ENCODE measurements at regions not wholly inside any gene's neighbourhood (a gene's known extent, or its start where the extent isn't known, plus 50 kb on each side); places are given as distances from the start of the nearest gene placed in this dataset.
"Not testable (repeated sequence)": the region's sequence is repeated elsewhere in the genome, so short reads cannot be mapped to it uniquely, and the experiment has no call there.

- H3K36me3 ChIP-seq = no peaks in the 10 kb centered on the region
- H3K9me3 ChIP-seq = no peaks in the 10 kb centered on the region
- no peaks in the 10 kb centered on the region for H3K27me3 ChIP-seq
- no peak overlapping the region for H3K4me3 ChIP-seq
- no peak for DNase-seq
Measured at GRCh38 chr5:68084396-68084795, 131.2 kb upstream of the PIK3R1 start.

DNA sequence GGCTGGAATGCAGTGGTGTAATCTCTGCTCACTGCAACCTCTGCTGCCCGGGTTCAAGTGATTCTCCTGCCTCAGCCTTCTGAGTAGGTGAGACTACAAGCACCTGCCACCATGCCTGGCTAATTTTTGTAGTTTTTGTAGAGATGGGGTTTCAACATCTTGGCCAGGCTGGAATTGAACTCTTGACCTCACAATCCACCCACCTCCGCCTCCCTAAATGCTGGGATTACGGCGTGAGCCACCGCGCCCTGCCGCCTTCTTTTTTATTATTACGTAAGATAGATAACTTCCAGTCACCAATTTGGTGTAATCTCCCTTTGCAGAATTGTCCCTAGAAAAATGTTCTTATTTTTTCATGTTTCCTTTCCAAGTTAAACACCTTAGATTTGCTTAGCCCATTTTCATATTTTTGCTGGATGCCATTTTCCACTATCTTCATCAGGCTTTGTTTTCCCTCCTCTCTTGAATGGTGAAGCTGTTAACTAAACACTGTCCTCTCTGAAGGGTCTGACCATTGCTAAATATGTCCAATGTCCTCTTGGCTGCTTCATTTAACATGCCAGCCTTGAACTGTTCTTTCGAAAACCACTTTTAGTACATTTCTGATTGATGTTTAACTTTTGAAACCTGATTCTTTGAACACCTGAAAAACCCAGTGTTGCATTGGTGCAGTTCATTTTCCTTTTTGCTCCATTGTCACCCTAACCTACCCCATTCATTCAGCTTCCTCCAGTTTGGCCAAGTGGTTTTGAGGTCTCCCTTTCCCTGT is 135.1 kb upstream of the PIK3R1 start:
- Histone ChIP-seq H3K27me3 (no peaks in the 10 kb centered on the region; the same call in 1 of the 2 replicates), H3K9me3 (no peaks in the 10 kb centered on the region), H3K36me3 (no peaks in the 10 kb centered on the region), H3K4me3 (no peak overlapping the region)
- no peak for DNase-seq

DNA sequence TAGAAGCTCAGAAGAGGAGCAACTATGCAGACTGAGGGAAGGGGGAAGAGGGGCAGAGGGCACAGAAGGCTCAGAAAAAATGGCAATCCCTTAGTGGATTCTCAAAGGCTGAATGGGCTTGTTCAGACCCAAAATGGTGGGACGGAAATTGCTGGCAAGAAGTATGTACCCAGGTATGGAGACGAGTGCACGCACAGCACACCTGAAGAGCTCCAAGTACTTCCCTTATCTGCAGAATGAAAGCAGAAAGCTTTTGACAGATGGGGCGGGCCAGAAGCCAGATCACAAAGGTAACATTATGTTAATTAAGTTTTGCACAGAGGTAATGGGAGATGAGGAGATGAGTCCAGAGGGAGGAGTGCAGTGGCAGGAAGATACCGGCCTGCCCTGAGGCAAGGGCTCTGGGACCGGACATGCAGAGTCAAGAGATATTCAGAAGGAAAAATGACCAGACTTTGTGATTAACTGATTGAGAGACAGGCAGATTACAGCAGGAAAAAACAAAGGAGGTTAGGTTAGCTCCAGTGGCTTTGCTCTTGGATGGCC is 138.1 kb upstream of the PIK3R1 start:
- Histone ChIP-seq H3K36me3 (no peaks in the 10 kb centered on the region), H3K4me3 (no peak overlapping the region), H3K27me3 (no peaks in the 10 kb centered on the region; the same call in 1 of the 2 replicates), H3K9me3 (no peaks in the 10 kb centered on the region)
- no peak for DNase-seq

GRCh38 chr5:68074633-68075032 is 140.9 kb upstream of the PIK3R1 start:
- no peak for DNase-seq
- no peaks in the 10 kb centered on the region for H3K36me3 ChIP-seq
- H3K27me3 ChIP-seq = no peaks in the 10 kb centered on the region; the same call in 1 of the 2 replicates
- no peak overlapping the region for H3K4me3 ChIP-seq
- no peaks in the 10 kb centered on the region for H3K9me3 ChIP-seq

GRCh38 chr5:68074048-68074632 is 141.4 kb upstream of the PIK3R1 start:
- Histone ChIP-seq H3K9me3 (no peaks in the 10 kb centered on the region), H3K4me3 (no peak overlapping the region), H3K36me3 (no peaks in the 10 kb centered on the region), H3K27me3 (no peaks in the 10 kb centered on the region; the same call in 1 of the 2 replicates)
- no peak for DNase-seq

DNA sequence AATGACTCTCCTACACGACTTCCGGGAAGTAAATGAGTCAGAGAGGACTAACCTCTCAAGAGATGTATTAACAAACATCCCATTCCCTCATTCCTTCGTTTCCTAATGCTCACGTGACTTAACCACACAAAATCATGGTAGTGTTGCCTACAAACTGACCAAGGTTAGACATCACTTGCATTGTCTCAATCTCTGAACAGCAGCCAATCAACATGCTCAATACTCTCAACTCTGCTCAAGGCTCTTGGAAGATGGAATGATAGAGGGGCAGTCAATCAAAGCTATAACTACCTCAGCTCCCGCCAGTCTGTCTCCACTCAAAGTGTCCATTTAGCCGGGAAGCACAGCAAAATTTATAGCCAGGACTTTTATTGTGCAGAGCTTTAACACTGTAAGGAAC is 143.8 kb upstream of the PIK3R1 start:
- H3K36me3 ChIP-seq = no peaks in the 10 kb centered on the region
- no peak overlapping the region for H3K4me3 ChIP-seq
- no peaks in the 10 kb centered on the region; the same call in 1 of the 2 replicates for H3K27me3 ChIP-seq
- no peaks in the 10 kb centered on the region for H3K9me3 ChIP-seq
- DNase-seq = no peak

DNA sequence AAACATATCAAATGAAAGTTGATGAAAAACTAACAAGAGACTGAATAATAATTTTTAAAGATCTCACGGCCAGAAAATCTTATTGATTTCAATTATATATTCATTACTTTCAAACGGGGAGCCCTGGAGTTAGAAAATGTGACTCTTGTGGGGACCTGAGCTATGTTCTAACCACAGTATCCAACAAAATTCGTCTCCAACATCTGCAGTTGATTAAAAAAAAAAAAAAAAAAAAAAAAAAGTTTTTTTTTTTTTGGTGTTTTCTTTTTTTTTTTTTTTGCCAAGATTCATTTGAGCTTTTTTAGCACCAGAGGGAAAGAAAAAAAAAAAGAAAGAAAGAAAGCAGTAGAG is 144.3 kb upstream of the PIK3R1 start:
- H3K36me3 ChIP-seq = no peaks in the 10 kb centered on the region
- no peak overlapping the region for H3K4me3 ChIP-seq
- no peaks in the 10 kb centered on the region for H3K9me3 ChIP-seq
- H3K27me3 ChIP-seq = no peaks in the 10 kb centered on the region; the same call in 1 of the 2 replicates
- no peak for DNase-seq

GRCh38 chr5:68070591-68071281 is 144.8 kb upstream of the PIK3R1 start:
- no peaks in the 10 kb centered on the region for H3K27me3 ChIP-seq
- no peaks in the 10 kb centered on the region for H3K36me3 ChIP-seq
- no peak overlapping the region for H3K4me3 ChIP-seq
- no peaks in the 10 kb centered on the region for H3K9me3 ChIP-seq
- DNase-seq = no peak

DNA sequence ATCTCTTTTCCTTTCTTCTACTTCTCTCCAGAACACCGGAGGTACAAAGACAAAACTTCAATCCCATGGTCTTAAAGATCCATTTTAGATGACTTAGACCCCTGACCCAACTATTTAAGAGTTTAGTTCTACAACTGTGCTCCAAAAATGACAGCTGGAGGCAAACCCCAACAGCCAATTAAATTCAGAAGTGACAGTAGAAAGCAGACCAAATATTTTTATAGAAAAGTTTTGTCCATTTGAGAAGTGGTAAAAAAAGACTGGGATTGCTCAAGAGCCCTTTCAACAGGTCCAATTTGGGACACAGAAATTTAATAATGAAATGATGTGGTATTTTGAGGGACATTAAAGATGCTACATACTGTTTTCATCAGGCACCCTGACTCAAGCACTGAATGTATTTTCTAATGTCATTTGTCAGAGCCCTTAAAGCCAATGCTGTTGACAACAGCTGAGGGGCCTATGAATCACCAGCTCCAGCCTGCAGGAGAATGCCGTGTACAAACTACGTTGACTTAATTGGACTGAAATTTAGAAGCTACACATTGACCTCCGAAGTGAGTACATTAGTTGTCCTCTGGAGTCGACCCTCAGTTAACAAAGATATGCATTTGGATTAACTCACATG is 147.5 kb upstream of the PIK3R1 start:
- Histone ChIP-seq H3K9me3 (no peaks in the 10 kb centered on the region), H3K4me3 (no peak overlapping the region), H3K27me3 (no peaks in the 10 kb centered on the region), H3K36me3 (no peaks in the 10 kb centered on the region)
- no peak for DNase-seq

DNA sequence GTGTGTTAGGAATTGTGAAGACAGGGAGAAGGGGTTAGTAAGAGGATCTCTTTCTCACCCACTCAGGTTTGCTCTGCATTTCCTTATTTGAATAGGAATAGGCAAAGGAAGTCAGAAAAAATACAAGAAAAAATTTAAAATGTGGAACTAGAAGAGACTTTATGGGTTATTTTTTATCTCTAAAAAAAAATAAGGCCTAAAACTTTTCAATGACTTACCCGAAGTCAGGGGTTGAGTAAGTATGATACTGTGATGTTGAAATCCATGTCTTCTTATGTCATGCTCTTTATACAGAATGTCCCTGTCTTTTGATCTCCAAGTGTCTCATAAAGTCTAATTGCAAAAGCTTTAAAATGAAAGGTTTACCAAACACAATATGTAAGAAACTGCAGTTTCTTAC is 148.3 kb upstream of the PIK3R1 start:
- no peaks in the 10 kb centered on the region for H3K9me3 ChIP-seq
- no peaks in the 10 kb centered on the region for H3K27me3 ChIP-seq
- no peak for DNase-seq

GRCh38 chr5:68066277-68066955 is 149.1 kb upstream of the PIK3R1 start:
- no peak for DNase-seq
- Histone ChIP-seq H3K9me3 (no peaks in the 10 kb centered on the region), H3K36me3 (no peaks in the 10 kb centered on the region), H3K27me3 (no peaks in the 10 kb centered on the region), H3K4me3 (no peak overlapping the region)

More for the DNA sequence above, 148.3 kb upstream of the PIK3R1 start:
- Histone ChIP-seq H3K4me3 (no peak overlapping the region), H3K36me3 (no peaks in the 10 kb centered on the region)

- H3K9me3 ChIP-seq, H3K36me3 ChIP-seq, H3K27me3 ChIP-seq, H3K4me3 ChIP-seq, DNase-seq: not testable (repeated sequence)
Measured at GRCh38 chr5:68065321-68065720, 150.2 kb upstream of the PIK3R1 start.

GRCh38 chr5:68060382-68060781 is 155.2 kb upstream of the PIK3R1 start:
- no peak for DNase-seq
- Histone ChIP-seq H3K36me3 (no peaks in the 10 kb centered on the region), H3K27me3 (no peaks in the 10 kb centered on the region), H3K4me3 (no peak overlapping the region), H3K9me3 (no peaks in the 10 kb centered on the region)

- H3K27me3 ChIP-seq = no peaks in the 10 kb centered on the region
- no peak for DNase-seq
- no peaks in the 10 kb centered on the region for H3K36me3 ChIP-seq
- no peaks in the 10 kb centered on the region for H3K9me3 ChIP-seq
- no peak overlapping the region for H3K4me3 ChIP-seq
Measured at GRCh38 chr5:68057191-68057590, 158.4 kb upstream of the PIK3R1 start.

GRCh38 chr5:68055686-68056085 is 159.9 kb upstream of the PIK3R1 start:
- no peaks in the 10 kb centered on the region for H3K9me3 ChIP-seq
- no peak for DNase-seq
- no peak overlapping the region for H3K4me3 ChIP-seq
- no peaks in the 10 kb centered on the region for H3K27me3 ChIP-seq
- H3K36me3 ChIP-seq = no peaks in the 10 kb centered on the region

- Histone ChIP-seq H3K27me3 (no peaks in the 10 kb centered on the region), H3K9me3 (no peaks in the 10 kb centered on the region), H3K36me3 (no peaks in the 10 kb centered on the region), H3K4me3 (no peak overlapping the region)
- DNase-seq = no peak
Measured at GRCh38 chr5:68054638-68055037, 160.9 kb upstream of the PIK3R1 start.

- no peak overlapping the region for H3K4me3 ChIP-seq
- no peaks in the 10 kb centered on the region for H3K27me3 ChIP-seq
- DNase-seq = no peak
- peaks cover 3% of the 10 kb centered on the region for H3K9me3 ChIP-seq
- no peaks in the 10 kb centered on the region for H3K36me3 ChIP-seq
Measured at GRCh38 chr5:68053202-68053601, 162.4 kb upstream of the PIK3R1 start.
